ENCODE measurements at regions not wholly inside any gene's neighbourhood (a gene's known extent, or its start where the extent isn't known, plus 50 kb on each side); places are given as distances from the start of the nearest gene placed in this dataset.
A peak's percentile ranks its signal among the peaks of the same experiment; 100 is the strongest.

- Histone ChIP-seq H3K27me3 (ENCODE audit: control insufficient read depth, insufficient read depth, low read length) (no peaks in the 10 kb centered on the region), H3K36me3 (ENCODE audit: control insufficient read depth, insufficient read depth, low read length) (no peaks in the 10 kb centered on the region), H3K27ac (ENCODE audit: low read length) (no peak overlapping the region), H3K4me3 (ENCODE audit: low read length) (no peak overlapping the region), H3K9me3 (ENCODE audit: control insufficient read depth, insufficient read depth, low read length) (no peaks in the 10 kb centered on the region), H3K4me1 (ENCODE audit: control insufficient read depth, insufficient read depth, low read length) (peaks cover 12% of the 10 kb centered on the region)
- no peak overlapping the region for H3K4me3 Mint-ChIP-seq
- H3K9me3 Mint-ChIP-seq, result no peaks in the 10 kb centered on the region
- intact Hi-C loops (cut with micrococcal nuclease), result no loop called here
- WGBS (ENCODE audit: insufficient coverage), result 80% methylated on average over 6 of the region's 6 CpGs
- peaks cover 0 to 5% of the 10 kb centered on the region in 2 donors for H3K27me3 Mint-ChIP-seq (ENCODE audit: low read depth in 2 of 2)
- H3K27ac Mint-ChIP-seq, result no peak overlapping the region
- TF ChIP-seq CTCF (IDR thresholded peaks at IDR 0.05), result no peak
- no peak for ATAC-seq
- peaks cover 17 to 18% of the 10 kb centered on the region in 2 donors for H3K4me1 Mint-ChIP-seq
- DNase-seq, result no peak
- H3K36me3 Mint-ChIP-seq, result no peaks in the 10 kb centered on the region
Measured at GRCh38 chr3:72085036-72085435, 300.1 kb upstream of the PROK2 start.

GRCh38 chr3:72082776-72083462 lies 298.0 kb upstream of the PROK2 start:
- no peak for TF ChIP-seq CTCF (IDR thresholded peaks at IDR 0.05)
- H3K9me3 ChIP-seq (ENCODE audit: control insufficient read depth, insufficient read depth, low read length), result no peaks in the 10 kb centered on the region
- no peak for DNase-seq
- H3K27ac ChIP-seq (ENCODE audit: low read length), result peak overlapping the region; percentile 37
- Mint-ChIP-seq H3K4me3 (no peak overlapping the region), H3K36me3 (no peaks in the 10 kb centered on the region), H3K27ac (peak overlapping the region; percentile 36 to 49), H3K4me1 (peaks cover 26 to 28% of the 10 kb centered on the region in 2 donors), H3K9me3 (no peaks in the 10 kb centered on the region), H3K27me3 (ENCODE audit: low read depth in 2 of 2) (peaks cover 0 to 2% of the 10 kb centered on the region in 2 donors)
- H3K4me3 ChIP-seq (ENCODE audit: low read length), result no peak overlapping the region
- 39% methylated on average over 10 of the region's 10 CpGs for WGBS (ENCODE audit: insufficient coverage)
- H3K27me3 ChIP-seq (ENCODE audit: control insufficient read depth, insufficient read depth, low read length), result no peaks in the 10 kb centered on the region
- intact Hi-C loops (cut with micrococcal nuclease), result no loop called here
- no peaks in the 10 kb centered on the region for H3K36me3 ChIP-seq (ENCODE audit: control insufficient read depth, insufficient read depth, low read length)
- ATAC-seq, result peak; percentile 29 to 59 (median 41)
- peaks cover 23% of the 10 kb centered on the region for H3K4me1 ChIP-seq (ENCODE audit: control insufficient read depth, insufficient read depth, low read length)

- peak in 1 of 2 donors; percentile 21 for DNase-seq
- H3K4me1 ChIP-seq (ENCODE audit: control insufficient read depth, insufficient read depth, low read length), result peaks cover 25% of the 10 kb centered on the region
- Mint-ChIP-seq H3K36me3 (no peaks in the 10 kb centered on the region), H3K4me3 (peak overlapping the region; percentile 4), H3K9me3 (no peaks in the 10 kb centered on the region), H3K27me3 (ENCODE audit: low read depth in 2 of 2) (peaks cover 0 to 2% of the 10 kb centered on the region in 2 donors), H3K4me1 (peaks cover 29 to 35% of the 10 kb centered on the region in 2 donors), H3K27ac (peak overlapping the region; percentile 36 to 49)
- peak; percentile 62 to 75 (median 74) for ATAC-seq
- H3K4me3 ChIP-seq (ENCODE audit: low read length), result no peak overlapping the region
- no peaks in the 10 kb centered on the region for H3K9me3 ChIP-seq (ENCODE audit: control insufficient read depth, insufficient read depth, low read length)
- H3K36me3 ChIP-seq (ENCODE audit: control insufficient read depth, insufficient read depth, low read length), result no peaks in the 10 kb centered on the region
- no peak overlapping the region for H3K27ac ChIP-seq (ENCODE audit: low read length)
- intact Hi-C loops (cut with micrococcal nuclease), result no loop called here
- no peak for TF ChIP-seq CTCF (IDR thresholded peaks at IDR 0.05)
- H3K27me3 ChIP-seq (ENCODE audit: control insufficient read depth, insufficient read depth, low read length), result no peaks in the 10 kb centered on the region
- WGBS (ENCODE audit: insufficient coverage), result 36% methylated on average over 8 of the region's 8 CpGs
Measured at GRCh38 chr3:72082186-72082715, 297.3 kb upstream of the PROK2 start.
